ENCODE measurements at regions not wholly inside any gene's neighbourhood (a gene's known extent, or its start where the extent isn't known, plus 50 kb on each side); places are given as distances from the start of the nearest gene placed in this dataset.

DNA sequence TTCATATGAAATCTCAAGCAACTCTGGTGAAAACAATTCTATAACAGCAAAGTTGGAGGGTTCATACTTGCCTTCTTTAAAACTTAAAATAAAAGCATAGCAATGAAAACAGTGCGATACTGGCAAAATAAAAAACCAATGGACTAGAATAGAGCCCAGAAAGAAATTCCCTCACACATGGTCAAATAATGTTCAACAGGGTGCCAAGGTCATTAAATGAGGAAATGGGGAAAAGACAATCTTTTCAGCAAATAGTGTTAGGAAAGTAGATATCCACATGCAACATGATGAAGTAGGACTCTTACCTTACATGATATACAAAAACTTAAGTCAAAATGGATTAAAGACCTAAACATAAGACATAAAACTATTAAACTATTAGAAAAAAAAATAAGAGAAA, 970.2 kb upstream of the AGA start:
- DNase-seq (ENCODE audit: low spot score) = no peak

DNA sequence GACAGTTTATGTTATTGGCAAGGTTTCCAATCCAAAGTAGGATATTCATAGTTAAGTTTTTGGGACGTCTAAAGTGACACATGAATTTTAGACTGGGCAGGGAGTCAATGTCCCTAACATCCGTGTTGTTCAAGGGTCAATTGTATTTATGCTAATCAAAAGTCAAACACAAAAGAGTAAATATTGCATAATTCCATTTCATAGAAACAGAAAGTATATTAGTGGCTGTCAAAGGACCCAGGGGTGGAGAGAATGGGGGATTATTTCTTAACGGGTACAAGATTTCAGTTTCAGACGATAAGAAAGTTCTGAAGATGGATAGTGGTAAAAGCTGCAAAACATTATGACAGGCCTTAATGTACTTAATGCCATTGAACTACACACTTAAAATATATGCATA, 971.8 kb upstream of the AGA start:
- DNase-seq (ENCODE audit: low spot score) = no peak

DNA sequence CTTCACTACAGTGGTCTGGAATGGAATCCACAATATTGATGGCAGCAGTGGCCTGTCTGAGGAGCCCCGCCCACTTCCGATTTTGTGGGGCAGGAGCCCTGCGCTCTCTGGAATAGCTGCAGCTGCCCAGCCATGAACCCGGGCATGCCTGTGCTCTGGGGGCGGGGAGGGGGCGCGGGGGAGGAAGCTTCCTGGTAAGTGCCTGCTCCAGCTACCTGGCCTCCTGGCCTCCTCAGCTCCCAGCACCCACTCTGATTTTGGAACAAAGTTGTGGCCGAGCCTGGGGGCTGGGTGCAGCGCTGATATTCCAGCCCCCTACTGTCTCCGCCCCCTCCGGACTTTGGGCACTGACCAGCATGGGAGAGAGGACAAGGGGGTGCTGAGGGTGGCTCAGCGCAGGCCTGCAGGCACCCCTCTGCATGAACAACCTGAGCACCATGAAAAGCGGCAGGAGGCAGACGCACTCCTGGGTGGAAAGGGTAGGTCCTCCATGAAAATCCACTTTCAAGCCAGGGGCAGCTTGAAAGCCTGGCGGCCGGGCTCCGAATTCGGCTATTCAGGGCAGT, 972.7 kb upstream of the AGA start:
- DNase-seq (ENCODE audit: low spot score) = no peak

DNA sequence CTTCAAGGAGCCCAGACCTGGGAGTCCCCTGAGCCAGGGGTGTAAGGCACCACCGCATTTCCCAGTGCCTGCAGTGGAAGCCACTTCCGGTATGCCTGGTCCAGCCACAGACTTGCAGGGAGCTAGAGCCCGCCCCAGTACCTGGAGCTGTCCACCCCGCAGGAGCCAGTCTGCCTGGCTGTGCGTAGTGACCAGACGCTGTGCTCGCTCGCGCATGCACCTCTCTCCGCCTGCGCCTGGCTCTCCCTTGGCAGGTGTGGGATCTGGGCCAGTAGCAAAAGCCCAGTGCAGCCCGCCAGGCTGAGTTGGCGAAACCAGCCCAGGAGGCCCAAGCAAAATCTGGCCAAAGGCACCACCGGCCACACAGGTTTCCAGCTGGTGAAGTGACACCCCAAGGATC, 973.7 kb upstream of the AGA start:
- no peak for DNase-seq (ENCODE audit: low spot score)

DNA sequence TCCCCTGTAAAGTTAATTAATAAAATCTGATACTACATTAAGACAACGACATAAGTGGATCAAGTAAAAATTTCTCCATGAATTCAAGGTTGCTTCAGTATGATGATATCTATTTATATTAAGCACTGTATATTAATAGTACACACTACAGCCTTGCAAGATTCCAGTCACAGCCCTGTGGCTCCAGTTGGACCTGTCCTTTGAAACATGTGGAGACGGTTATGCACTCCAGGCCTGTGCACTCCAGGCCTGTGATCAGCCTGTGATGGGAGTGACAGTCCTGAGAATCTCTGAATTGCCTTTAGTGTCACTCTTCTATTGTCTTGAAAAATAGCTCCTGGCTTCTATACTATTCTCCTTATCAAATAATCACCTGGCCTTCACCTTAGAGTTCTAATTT, 981.1 kb upstream of the AGA start:
- DNase-seq (ENCODE audit: low spot score) = no peak

DNA sequence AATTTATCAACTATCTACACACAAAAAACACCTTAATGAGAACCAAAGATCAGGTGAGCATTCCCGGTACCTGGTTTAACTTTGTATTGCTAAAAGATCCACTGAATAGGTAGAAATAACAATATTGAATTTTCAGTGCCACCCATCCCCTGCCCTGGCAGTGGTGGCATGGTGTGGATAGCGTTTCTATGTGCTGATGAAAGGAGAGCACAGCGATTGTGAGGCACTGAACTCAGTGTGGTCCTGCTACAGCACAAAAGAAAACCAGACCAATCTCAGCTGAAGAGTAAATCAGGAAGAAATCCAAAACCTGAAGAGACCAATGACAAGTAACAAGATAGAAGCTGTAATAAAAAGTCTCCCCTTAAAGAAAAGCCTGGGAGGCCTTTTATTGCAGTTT, 984.6 kb upstream of the AGA start:
- no peak for DNase-seq (ENCODE audit: low spot score)

DNA sequence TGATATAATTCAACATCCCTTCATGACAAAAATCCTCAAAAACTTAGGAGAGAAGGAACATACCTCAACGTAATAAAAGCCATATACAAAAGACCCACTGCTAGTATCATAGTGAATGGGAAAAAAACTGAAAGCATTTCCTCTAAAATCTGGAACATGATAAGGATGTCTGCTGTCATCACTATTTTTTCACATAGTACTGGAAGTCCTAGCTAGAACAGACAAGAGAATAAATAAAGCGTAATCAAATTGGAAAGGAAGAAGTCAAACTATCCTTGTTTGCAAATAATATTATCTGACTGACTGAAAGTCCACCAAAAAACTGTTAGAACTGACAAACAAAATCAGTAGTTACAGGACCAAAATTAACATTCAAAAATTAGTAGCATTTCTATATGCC, 985.4 kb upstream of the AGA start:
- no peak for DNase-seq (ENCODE audit: low spot score)

DNA sequence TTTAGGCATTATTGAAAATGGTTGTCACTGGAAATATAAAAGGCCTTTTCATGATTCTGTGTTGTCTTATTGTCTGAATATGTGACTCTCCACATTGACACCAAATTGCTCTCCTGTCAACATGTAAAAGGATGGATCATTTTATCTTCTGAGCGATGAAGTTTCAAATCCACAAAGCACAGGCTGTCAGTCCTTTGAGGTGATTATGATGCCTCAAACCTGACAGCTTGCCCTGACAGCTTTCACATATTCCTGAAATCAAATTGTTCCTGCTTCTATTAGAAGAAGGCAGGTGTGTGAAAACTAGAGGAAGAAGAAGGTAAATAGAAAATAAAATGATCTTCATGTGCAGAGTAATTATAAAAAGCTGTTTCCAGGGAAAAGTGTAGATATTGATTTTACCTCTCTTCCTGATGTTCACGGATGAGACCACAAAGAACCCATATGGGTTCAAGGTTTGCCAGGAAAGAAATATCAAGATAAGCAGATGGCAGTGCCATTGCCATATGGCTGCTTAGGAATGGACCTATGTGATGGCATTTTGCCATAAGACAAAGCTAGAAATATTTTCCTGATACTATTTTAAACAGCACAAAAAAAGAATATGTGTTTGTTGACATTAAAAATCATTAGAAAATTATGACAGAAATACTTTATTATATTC, 1006.3 kb upstream of the AGA start:
- DNase-seq (ENCODE audit: low spot score) = no peak

DNA sequence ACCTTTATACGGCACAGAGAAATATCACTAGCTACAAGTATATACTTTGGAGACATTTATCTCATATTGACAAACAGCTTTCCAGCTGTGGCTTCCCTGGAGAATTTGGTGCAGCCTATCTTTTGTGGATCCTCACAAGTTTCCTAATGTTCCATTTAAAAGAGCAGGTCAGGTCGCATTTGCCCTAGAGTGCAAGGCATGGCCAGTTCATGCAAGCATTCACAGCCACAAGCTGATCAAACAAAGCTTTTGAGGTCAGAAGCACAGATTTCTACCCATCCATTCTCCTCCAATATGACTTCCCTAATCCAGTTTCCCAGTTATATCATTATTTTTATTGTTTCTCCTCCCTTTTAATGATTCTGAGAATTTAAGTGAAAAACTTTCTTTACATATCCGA, 1008.4 kb upstream of the AGA start:
- no peak for DNase-seq (ENCODE audit: low spot score)

DNA sequence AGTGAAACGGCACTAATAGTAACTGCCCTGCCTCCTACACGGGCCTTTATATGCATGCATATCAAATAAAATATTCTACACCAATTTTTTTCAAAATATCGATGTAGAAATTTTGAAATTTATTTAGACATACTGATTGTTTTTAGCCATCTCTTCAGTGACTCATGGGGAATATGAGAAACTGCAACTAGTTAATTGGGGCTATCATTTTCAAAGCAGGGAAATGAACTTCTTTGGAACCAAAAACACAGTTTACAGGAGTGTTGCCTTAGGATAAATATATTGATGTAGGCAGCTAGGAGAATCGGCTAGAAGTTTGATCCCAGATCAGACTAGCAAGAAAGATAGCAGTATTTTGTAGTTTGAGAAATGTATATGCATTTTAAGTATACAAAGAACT, 1010.8 kb upstream of the AGA start:
- no peak for DNase-seq (ENCODE audit: low spot score)

DNA sequence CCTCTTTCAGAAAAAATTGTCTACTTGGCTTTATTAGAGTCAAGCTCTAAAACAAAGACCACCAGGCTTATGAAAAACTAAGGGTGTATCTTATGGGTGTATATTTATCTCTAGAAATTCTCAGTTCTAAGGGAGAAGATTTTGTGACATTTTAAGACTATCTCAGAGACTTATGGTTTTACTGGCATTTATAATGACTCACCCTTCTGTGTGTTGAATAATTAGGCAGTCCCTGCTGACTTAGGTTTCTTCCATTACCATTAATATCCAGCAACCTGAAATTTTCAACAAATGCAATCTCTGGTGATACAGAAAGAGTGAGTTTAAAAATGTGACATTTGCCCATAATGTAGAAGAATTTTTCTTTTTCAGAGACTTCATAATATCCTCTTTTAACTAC, 1015.0 kb upstream of the AGA start:
- no peak for DNase-seq (ENCODE audit: low spot score)

DNA sequence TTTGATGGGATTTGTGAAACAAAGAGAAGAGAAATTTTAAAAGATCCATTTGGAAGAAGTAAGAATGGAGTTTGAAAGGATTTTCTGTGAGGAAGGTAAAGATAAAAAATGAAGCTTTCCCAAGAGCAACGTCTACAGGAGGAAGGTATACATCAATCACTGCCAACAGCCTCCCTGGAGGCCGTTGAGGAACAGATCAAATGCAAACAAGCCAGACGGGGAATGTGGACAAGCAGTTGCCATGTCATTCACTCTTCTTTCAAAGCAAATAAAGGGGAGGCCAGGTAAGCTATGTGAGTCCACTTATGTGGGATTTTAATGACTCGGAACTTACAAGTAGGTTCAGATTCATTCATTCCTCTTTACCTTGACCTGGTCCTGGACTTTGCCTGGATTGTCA, 1020.5 kb upstream of the AGA start:
- no peak for DNase-seq (ENCODE audit: low spot score)

DNA sequence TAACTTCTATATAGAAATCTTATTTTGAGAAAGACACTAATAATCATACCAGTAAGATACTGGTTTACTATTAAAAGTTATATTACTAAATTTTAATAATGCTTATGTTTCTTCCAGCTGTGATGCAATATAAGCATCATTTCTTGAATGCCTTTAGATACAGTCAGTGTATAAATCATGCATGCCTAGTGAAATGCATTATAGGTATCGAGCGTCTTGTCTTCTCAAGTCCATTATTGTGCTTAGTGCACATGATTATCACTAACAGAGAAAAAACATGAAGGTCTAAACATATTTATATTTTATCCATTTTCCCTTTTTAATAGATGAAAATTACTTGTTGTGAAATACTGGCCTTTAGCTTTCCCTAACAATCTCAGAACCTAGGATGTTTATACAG, 1021.5 kb upstream of the AGA start:
- DNase-seq (ENCODE audit: low spot score) = no peak

DNA sequence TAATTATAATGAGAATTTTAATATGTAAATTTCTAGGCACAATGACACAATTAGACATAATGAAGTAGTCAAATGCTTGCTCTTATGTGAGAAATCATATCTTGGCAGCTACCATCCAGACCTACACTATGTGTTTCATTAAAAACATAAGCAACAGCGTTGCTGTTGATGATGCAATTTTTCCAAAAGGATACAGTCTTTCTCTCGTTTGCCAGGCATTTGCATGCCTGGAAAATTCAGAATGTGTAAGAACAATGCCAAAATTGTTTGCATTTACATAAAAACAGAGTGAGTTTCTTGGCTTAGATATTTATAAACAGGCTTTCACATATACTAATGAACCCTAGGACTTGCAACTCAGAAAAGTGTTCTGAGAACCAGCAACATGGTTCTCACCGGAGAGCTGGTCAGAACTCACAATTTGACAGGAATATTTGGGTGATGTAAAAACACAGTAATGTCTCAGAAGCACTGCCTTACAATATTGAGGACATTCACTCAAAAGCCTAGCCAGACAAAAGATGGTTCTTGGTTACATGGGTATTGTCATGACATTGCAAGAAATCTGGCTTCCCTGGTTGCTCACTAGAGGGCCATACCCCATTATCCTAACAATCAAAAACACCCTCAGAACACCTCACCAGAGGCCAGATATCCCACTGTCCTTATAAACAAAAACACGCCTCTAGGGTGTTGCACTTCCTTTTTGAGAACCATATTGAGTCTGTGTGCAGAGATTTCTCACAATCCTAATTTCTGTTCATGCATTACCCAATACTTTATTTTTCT, 1029.0 kb upstream of the AGA start:
- DNase-seq (ENCODE audit: low spot score) = no peak

DNA sequence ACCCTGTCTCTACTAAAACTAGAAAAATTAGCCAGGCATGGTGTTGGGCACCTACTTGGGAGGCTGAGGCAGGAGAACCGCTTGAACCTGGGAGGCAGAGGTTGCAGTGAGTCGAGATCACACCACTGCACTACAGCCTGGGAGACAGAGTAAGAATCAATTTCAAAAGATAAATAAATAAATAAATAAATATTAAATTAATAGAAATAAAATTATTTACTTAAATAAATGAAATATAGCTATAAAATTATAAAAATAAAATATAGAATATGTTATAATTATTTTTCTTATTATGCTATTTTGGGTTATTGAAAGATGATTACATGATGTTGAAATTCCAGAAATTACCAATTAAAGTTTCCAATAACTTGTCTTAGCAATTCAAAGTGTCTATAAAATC, 1029.8 kb upstream of the AGA start:
- no peak for DNase-seq (ENCODE audit: low spot score)

DNA sequence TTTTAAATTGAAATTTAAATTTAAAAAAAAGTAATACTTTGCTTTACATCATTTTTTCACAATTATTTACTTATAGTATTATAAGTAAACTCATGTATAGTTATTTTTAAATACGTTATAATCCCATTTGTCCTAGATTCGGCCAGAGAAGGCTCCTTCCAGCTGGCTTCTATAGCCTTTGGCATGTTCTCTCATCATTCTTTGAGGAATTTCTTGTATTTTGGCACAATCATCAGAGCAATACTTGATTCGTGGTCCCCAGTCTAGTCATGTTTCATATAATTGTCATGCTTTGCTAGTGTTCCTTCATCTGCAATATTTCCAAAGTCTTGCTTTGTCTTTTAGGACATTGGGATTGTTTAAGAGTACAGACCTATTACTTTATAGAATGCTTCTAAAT, 1037.9 kb upstream of the AGA start:
- no peak for DNase-seq (ENCODE audit: low spot score)

DNA sequence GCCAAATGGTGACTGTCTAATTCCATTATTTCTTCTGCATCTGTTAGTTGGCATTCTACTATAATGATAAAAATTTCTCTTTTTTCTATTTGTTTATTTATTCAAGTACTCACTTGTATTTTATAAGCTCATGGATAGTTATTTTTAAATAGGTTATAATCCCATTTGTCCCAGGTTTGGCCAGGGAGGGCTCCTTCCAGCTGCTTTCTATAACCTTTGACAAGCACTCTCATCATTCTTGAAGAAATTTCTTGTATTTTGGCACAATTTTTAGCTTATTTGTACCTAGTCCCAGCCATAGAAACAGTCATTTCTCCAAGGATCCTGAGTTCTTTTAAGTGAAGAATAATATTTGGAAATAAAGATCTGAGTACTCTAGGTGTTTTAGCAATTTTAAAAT, 1038.6 kb upstream of the AGA start:
- no peak for DNase-seq (ENCODE audit: low spot score)

DNA sequence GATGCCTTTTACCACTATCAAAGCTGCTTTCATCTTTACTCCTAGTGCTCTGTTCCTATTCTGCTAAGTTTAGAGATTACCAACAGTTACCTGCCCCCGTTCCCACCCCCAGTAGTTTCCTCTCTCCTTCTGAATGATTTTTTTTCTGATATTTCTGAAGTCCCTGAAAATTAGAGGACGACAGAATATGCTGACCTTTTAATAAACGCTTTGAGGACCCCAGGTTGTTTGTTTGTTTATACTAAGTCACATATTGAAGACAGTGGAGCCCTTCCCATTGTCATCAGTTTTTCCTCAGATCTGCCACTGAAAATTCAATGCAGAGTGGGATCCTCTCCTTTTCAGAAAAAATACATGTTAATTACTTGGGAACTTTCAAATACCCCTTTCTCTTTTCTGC, 1039.3 kb upstream of the AGA start:
- DNase-seq (ENCODE audit: low spot score) = no peak

DNA sequence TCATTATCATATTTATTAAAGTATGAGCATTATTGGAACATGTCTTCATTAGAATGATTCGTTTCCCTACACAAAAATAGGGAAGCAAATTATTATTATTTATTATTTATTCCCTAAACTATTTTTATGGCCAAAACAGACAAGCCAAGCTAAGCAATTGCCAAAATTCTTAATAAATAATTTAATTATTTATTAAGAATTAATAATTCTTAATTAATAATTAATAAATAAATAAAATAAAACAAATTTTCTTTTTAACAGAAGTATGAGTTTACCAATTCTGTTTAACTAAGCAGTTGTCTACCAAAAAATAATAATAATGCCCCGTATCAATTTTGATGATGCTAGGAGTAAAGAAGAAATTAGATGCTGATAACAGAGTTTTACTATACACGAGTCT, 1080.8 kb upstream of the AGA start:
- no peak for DNase-seq (ENCODE audit: low spot score)

DNA sequence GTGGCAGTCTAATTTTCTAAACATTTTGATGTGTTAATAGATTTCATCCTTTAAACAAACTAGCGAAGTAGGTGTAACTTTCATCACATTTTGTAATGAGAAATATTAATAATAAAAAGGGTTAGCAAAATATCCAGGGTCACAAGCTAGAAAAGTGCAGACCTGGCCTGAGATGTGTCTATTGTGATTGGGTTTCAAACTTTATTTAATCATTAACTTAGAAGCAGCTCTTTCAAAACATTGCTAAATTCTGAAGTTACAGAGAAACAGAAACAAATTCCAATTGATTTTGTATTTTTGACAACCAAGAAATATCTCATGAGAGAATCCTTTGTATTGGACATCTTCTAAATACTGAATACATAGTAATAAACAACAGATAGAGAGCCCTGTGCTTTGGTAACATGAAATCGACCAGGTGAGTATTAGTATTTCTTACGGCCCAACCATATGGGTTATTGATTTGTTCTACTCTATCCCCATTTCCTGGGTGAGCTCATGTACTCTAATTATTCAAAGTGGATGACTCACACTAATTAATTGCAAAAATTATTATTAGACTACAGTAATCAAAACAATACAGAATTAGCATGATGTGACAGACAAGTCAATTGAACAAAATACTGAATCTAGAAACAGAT, 1093.8 kb upstream of the AGA start:
- DNase-seq (ENCODE audit: low spot score) = no peak

DNA sequence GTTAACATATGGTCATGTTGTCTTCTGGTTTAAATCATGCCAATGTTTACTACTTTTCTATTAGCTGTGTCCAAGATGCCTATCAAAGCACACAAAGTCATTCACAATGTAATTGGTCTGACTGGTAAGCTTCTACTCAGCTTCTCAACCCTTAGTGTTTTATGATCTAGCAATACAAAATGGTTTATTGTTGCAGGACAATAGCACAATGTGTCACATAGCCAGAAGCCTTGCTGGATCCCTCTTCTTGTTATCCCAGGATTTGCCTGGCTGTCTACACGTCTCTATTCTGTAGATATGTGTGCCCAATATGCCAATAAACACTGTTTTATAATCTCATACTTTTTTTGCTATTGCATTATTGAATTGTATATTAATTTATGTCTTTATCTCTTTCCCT, 1111.0 kb upstream of the AGA start:
- no peak for DNase-seq (ENCODE audit: low spot score)

DNA sequence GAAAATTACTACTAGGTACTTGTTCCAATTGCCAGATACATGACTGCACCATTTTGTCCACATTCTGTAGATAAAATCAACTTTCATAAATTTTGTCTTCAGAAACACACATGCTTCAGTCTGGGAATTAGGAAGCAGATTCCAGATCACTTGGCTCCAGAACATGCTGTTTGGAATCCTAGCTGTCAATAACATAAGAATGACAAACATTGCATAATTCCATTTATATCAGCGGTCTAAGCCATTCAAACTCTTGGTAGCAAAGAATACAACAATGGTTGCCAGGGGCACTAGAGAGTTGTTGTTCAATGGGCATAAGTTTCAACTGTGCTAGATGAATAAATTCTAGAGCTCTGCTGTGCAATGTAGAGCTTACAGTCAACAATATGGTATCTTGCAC, 1112.1 kb upstream of the AGA start:
- DNase-seq (ENCODE audit: low spot score) = no peak

DNA sequence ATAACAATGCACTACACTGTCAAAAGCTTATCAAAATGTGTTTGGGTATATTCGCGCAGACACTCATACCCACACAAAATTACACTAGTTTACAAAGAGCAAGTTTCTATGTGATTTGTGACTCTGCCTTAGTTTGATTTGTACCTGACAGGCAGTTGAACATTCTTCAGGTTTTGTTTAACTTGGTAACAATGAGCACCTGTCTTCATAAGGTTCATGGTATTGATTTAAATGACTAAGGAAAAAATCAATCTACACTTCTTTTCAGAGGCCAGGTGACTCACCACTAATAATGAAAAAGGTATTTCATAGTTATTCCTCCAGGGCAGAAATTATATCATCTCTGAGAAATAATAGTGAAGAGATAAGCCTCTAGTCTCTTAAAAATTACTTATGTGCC, 1114.6 kb upstream of the AGA start:
- DNase-seq (ENCODE audit: low spot score) = no peak
